Thyroid gland (tissue), 4 donors: ENCODE measurements at regions not wholly inside any gene's neighbourhood (a gene's known extent, or its start where the extent isn't known, plus 50 kb on each side); places are given as distances from the start of the nearest gene placed in this dataset.
"Not testable (repeated sequence)": the region's sequence is repeated elsewhere in the genome, so short reads cannot be mapped to it uniquely, and the experiment has no call there.

Source experiments
- DNase-seq, 2 donors: peaks; one replicate each; pipeline ENCODE4 v3.0.0-alpha.2; 2019
- H3K27ac ChIP-seq, 3 donors: fragments of 200-600 bp; sonication (generic); 1 replicate in 2 of 3; 2 replicates in 1 of 3; pipeline ENCODE4 v1.5.1; 2016 to 2019; ENCODE audit warnings: mild to moderate bottlenecking in 1 of 3, moderate library complexity in 1 of 3
- H3K27me3 ChIP-seq: fragments of 200-600 bp; sonication (generic); one replicate; pipeline ENCODE4 v1.5.1; 2019
- H3K36me3 ChIP-seq, 2 donors: fragments of 200-600 bp; sonication (generic); one replicate each; pipeline ENCODE4 v1.5.1; 2016 to 2019
- H3K4me1 ChIP-seq, 2 donors: fragments of 200-600 bp; sonication (generic); one replicate each; pipeline ENCODE4 v1.5.1; 2017 to 2019
- H3K4me3 ChIP-seq, 3 donors: fragments of 200-600 bp; sonication (generic); replicated peaks in 1 of 3; 1 replicate in 2 of 3; 2 replicates in 1 of 3; pipeline ENCODE4 v1.5.1; 2016; ENCODE audit warnings: mild to moderate bottlenecking in 1 of 3
- H3K9me3 ChIP-seq: fragments of 200-600 bp; sonication (generic); one replicate; pipeline ENCODE4 v1.5.1; 2017
- POLR2A ChIP-seq, 2 donors: fragments of 450-650 bp; IDR thresholded peaks; one replicate each; pipeline ENCODE4 v1.6.1; 2017; ENCODE audit warnings: antibody characterized with exemption in 2 of 2, mild to moderate bottlenecking in 2 of 2, moderate library complexity in 1 of 2
- WGBS, 2 donors: methylation state at CpG; one replicate each; pipeline ENCODE4 v1.1.5; 2017; 5-methylcytosine and 5-hydroxymethylcytosine counted together
- intact Hi-C: fragments of 100-400 bp; cut with DNase I; formaldehyde crosslinking; loops from one replicate; pipeline ENCODE4 v1.15.1; 2023
- TF ChIP-seq, protein P1 (sequence below), 6 experiments: fragments of 200-600 bp in 3 of 6; fragments of 450-650 bp in 3 of 6; sonication (generic) in 3 of 6; IDR thresholded peaks; one replicate each; pipeline ENCODE4 v1.5.1; 2016 to 2019; ENCODE audit warnings: antibody characterized with exemption in 6 of 6, mild to moderate bottlenecking in 2 of 6, inconsistent platforms in 1 of 6, moderate library complexity in 1 of 6

DNA sequence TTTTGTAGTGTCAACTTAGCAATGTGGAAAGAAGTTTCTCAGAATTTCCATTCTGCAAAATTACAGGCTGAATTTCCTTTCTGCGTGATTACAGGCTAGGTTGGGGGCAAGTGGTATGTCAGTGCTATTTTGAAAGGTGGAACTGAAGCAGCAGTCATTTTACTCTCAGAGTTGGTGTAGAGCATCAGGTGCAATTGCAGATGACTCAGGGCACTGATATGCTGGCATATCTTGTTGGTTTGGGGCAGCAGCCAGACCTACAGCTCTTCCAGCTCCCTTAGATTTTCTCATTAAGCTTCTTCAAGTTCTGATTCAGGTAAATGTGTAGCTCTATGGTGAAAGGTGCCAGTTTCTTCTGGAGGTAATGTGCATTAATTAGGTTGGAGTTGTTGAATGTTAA is 930.7 kb upstream of the PCDH10 start:
- WGBS, 2 donors, result 83 to 97% methylated on average over 1 of the region's 1 CpG

DNA sequence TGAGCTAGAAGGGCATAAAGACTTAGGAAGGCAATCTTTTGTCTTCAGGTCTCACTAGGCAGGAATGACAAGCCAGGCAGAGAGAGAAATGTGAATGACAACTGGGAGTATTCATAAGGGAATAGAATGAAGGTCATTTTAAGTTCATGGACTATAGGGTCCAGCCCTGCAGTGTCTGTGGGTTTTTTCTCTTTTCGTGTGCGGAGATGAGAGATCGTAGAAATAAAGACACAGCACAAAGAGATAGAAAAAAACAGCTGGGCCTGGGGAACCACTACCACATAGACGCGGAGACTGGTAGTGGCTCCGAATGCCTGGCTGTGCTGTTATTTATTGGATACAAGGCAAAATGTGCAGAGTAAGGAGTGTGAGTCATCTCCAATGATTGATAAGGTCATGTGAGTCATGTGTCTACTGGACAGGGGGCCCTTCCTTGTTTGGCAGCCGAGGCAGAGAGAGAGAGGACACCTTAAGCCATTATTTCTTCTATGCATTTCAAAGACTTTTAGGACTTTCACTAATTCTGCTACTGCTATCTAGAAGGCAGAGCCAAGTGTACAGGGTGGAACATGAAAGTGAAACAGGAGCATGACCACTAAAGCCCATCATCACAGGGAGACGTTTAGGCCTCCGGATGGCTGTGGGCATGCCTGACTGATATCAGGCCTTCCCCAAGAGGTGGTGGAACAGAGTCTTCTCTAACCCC is 921.8 kb upstream of the PCDH10 start:
- no peaks in the 10 kb centered on the region for H3K27me3 ChIP-seq
- H3K4me3 ChIP-seq, result no peak overlapping the region
- no peak overlapping the region for H3K27ac ChIP-seq
- WGBS, 2 donors, result 83 to 90% methylated on average over 9 of the region's 9 CpGs
- TF ChIP-seq, protein P1, sequence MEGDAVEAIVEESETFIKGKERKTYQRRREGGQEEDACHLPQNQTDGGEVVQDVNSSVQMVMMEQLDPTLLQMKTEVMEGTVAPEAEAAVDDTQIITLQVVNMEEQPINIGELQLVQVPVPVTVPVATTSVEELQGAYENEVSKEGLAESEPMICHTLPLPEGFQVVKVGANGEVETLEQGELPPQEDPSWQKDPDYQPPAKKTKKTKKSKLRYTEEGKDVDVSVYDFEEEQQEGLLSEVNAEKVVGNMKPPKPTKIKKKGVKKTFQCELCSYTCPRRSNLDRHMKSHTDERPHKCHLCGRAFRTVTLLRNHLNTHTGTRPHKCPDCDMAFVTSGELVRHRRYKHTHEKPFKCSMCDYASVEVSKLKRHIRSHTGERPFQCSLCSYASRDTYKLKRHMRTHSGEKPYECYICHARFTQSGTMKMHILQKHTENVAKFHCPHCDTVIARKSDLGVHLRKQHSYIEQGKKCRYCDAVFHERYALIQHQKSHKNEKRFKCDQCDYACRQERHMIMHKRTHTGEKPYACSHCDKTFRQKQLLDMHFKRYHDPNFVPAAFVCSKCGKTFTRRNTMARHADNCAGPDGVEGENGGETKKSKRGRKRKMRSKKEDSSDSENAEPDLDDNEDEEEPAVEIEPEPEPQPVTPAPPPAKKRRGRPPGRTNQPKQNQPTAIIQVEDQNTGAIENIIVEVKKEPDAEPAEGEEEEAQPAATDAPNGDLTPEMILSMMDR (IDR thresholded peaks at IDR 0.05), result no peak
- intact Hi-C loops, result no loop called here
- DNase-seq, result no peak
- H3K9me3 ChIP-seq, result no peaks in the 10 kb centered on the region
- H3K36me3 ChIP-seq, result no peaks in the 10 kb centered on the region
- H3K4me1 ChIP-seq, result no peaks in the 10 kb centered on the region

More for the DNA sequence above, 930.7 kb upstream of the PCDH10 start:
- H3K27me3 ChIP-seq, result no peaks in the 10 kb centered on the region
- no peak overlapping the region for H3K27ac ChIP-seq
- TF ChIP-seq POLR2A (IDR thresholded peaks at IDR 0.05), result no peak
- TF ChIP-seq, protein P1 (IDR thresholded peaks at IDR 0.05), result no peak
- H3K4me3 ChIP-seq, result no peak overlapping the region
- H3K4me1 ChIP-seq, result no peaks in the 10 kb centered on the region
- DNase-seq, result no peak
- intact Hi-C loops, result no loop called here
- H3K9me3 ChIP-seq, result no peaks in the 10 kb centered on the region
- H3K36me3 ChIP-seq, result no peaks in the 10 kb centered on the region

DNA sequence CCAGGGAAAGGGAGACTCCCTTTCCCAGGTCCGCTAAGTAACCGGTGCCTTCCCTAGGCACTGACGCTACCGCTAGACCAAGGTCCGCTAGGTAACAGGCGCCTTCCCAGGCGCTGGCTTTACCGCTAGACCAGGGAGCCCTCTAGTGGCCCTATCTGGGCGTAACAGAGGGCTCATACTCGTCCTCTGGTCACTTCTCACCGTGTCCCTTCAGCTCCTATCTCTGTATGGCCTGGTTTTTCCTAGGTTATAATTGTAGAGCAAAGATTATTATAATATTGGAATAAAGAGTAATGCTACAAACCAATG is 921.3 kb upstream of the PCDH10 start:
- peak; percentile 3 to 5 for DNase-seq
- H3K4me1 ChIP-seq, H3K9me3 ChIP-seq, intact Hi-C loops, H3K4me3 ChIP-seq, H3K27ac ChIP-seq, H3K36me3 ChIP-seq, H3K27me3 ChIP-seq: not testable (repeated sequence)
- TF ChIP-seq, protein P1 (IDR thresholded peaks at IDR 0.05), result peak in 1 of 6 experiments; percentile 25
- WGBS, 2 donors, result 64 to 76% methylated on average over 11 of the region's 11 CpGs

DNA sequence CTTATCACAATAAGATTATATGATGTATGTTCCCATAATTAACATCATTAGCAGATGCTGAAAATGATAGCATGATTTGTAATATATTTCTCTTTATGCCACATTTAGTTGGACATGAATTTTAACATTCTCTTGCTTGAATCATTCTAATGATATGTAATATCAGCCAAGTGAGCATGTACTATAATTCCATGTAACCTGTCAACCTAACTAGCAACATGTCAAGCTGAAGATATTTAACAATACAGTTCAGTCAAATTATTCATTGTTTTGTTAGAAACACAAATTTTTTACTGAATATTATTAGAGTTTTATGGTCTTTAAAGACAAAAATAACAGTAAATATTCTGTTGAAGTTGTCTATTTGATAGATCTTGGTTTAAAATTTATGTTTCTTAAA is 920.4 kb upstream of the PCDH10 start:
- no peak for TF ChIP-seq POLR2A (IDR thresholded peaks at IDR 0.05)
- Histone ChIP-seq H3K36me3 (no peaks in the 10 kb centered on the region), H3K4me1 (no peaks in the 10 kb centered on the region), H3K9me3 (no peaks in the 10 kb centered on the region), H3K4me3 (no peak overlapping the region), H3K27me3 (no peaks in the 10 kb centered on the region), H3K27ac (no peak overlapping the region)
- no peak for DNase-seq
- intact Hi-C loops, result no loop called here

DNA sequence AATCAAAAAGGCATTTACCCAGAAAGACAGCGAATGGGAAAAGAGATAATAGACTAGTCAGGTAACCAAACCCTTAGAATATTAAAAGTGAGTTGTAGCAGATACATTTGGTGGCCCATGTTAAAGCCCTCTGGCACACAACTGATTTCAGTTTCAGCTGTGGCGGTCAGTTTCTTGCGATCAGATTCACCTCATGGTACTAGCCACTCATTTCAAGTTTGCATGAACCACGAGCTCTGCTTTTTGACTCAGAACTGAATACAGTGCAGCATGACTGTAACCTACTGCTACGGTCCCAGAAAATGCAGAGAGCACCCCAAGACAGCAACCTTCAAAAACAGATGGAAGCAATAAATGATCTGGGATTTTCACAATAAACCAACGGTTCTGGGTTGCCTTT is 919.1 kb upstream of the PCDH10 start:
- WGBS, 2 donors, result 86 to 88% methylated on average over 6 of the region's 6 CpGs
- no peak for DNase-seq
- Histone ChIP-seq H3K36me3 (no peaks in the 10 kb centered on the region), H3K27me3 (no peaks in the 10 kb centered on the region), H3K4me3 (no peak overlapping the region), H3K9me3 (no peaks in the 10 kb centered on the region), H3K27ac (no peak overlapping the region), H3K4me1 (no peaks in the 10 kb centered on the region)
- no peak for TF ChIP-seq POLR2A (IDR thresholded peaks at IDR 0.05)
- TF ChIP-seq, protein P1 (IDR thresholded peaks at IDR 0.05), result no peak
- intact Hi-C loops, result no loop called here

DNA sequence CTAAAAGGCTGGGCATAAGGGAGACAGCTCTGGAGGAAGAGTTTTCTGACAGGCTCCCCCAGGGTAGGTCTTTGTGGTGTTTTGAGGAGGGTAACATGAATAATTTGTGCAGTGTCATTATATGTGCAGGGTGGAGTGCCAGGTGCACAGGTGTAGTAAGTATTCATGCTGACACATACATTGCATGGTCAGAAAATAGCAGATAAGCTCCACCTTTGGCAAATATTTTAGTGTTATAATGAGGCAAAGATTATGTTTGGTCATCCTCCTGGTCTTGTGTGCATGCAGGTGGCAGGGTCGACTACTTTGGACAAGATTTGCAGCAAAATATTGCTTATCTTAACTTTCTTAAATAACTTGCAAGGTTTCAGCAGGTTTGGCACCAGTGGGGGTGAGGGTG is 910.4 kb upstream of the PCDH10 start:
- Histone ChIP-seq H3K9me3 (no peaks in the 10 kb centered on the region), H3K4me3 (no peak overlapping the region), H3K36me3 (no peaks in the 10 kb centered on the region), H3K27ac (no peak overlapping the region), H3K27me3 (no peaks in the 10 kb centered on the region), H3K4me1 (no peaks in the 10 kb centered on the region)
- no peak for DNase-seq
- no peak for TF ChIP-seq POLR2A (IDR thresholded peaks at IDR 0.05)
- TF ChIP-seq, protein P1 (IDR thresholded peaks at IDR 0.05), result no peak
- intact Hi-C loops, result no loop called here
- WGBS, 2 donors, result 87 to 92% methylated on average over 1 of the region's 1 CpG
